ENCODE measurements at regions not wholly inside any gene's neighbourhood (a gene's known extent, or its start where the extent isn't known, plus 50 kb on each side); places are given as distances from the start of the nearest gene placed in this dataset.

GRCh38 chr7:25930492-25931048 lies 221.4 kb upstream of the NFE2L3 start:
- DNase-seq, result no peak

- DNase-seq, result no peak
These were observed 220.8 kb upstream of the NFE2L3 start for GRCh38 chr7:25931156-25931555.

- DNase-seq, result no peak
These were observed 218.1 kb upstream of the NFE2L3 start for GRCh38 chr7:25933921-25934320.

GRCh38 chr7:25940086-25940906 lies 211.7 kb upstream of the NFE2L3 start:
- DNase-seq, result no peak

GRCh38 chr7:25944777-25945515 lies 207.1 kb upstream of the NFE2L3 start:
- DNase-seq, result peak; percentile 36

- DNase-seq, result no peak
These were observed 206.4 kb upstream of the NFE2L3 start for GRCh38 chr7:25945608-25946007.

GRCh38 chr7:25946181-25946580 lies 205.8 kb upstream of the NFE2L3 start:
- DNase-seq, result no peak

GRCh38 chr7:25947669-25948516 lies 204.1 kb upstream of the NFE2L3 start:
- no peak for DNase-seq

- no peak for DNase-seq
These were observed 202.1 kb upstream of the NFE2L3 start for GRCh38 chr7:25949736-25950487.

GRCh38 chr7:25950488-25951413 lies 201.2 kb upstream of the NFE2L3 start:
- DNase-seq, result peak; percentile 95

- peak; percentile 31 for DNase-seq
These were observed 200.4 kb upstream of the NFE2L3 start for GRCh38 chr7:25951414-25952260.

GRCh38 chr7:25952261-25953057 lies 199.5 kb upstream of the NFE2L3 start:
- DNase-seq, result no peak

- DNase-seq, result no peak
These were observed 198.1 kb upstream of the NFE2L3 start for GRCh38 chr7:25953859-25954258.

GRCh38 chr7:25954395-25954794 lies 197.6 kb upstream of the NFE2L3 start:
- DNase-seq, result no peak

GRCh38 chr7:25959168-25959734 lies 192.7 kb upstream of the NFE2L3 start:
- DNase-seq, result no peak

- no peak for DNase-seq
These were observed 188.3 kb upstream of the NFE2L3 start for GRCh38 chr7:25963733-25964132.

GRCh38 chr7:25964483-25964991 lies 187.5 kb upstream of the NFE2L3 start:
- DNase-seq, result no peak

GRCh38 chr7:25965405-25966123 lies 186.4 kb upstream of the NFE2L3 start:
- no peak for DNase-seq
